ENCODE measurements at regions not wholly inside any gene's neighbourhood (a gene's known extent, or its start where the extent isn't known, plus 50 kb on each side); places are given as distances from the start of the nearest gene placed in this dataset.

GRCh38 chr4:116438981-116439729 lies 646.2 kb downstream of the TRAM1L1 start:
- TF ChIP-seq CTCF (tag by site-specific recombination; IDR thresholded peaks at IDR 0.05) (no peak), ZBTB1 (tag by site-specific recombination; IDR thresholded peaks at IDR 0.05) (no peak), ZNF704 (tag by site-specific recombination; IDR thresholded peaks at IDR 0.05) (no peak), ZFP3 (tag by site-specific recombination; IDR thresholded peaks at IDR 0.05; ENCODE audit: low read depth) (no peak), SP2 (tag by site-specific recombination; IDR thresholded peaks at IDR 0.05) (no peak), ZNF366 (tag by site-specific recombination; conservative IDR thresholded peaks at IDR 0.05) (no peak), ZEB2 (tag by site-specific recombination; IDR thresholded peaks at IDR 0.05) (no peak), SCRT1 (tag by site-specific recombination; IDR thresholded peaks at IDR 0.05; ENCODE audit: borderline replicate concordance) (no peak), ZNF280D (tag by site-specific recombination; IDR thresholded peaks at IDR 0.05) (no peak), ZNF214 (tag by site-specific recombination; IDR thresholded peaks at IDR 0.05; ENCODE audit: borderline replicate concordance) (no peak), ZNF549 (tag by site-specific recombination; IDR thresholded peaks at IDR 0.05) (no peak), ZNF501 (tag by site-specific recombination; IDR thresholded peaks at IDR 0.05) (no peak)
